ENCODE measurements at regions not wholly inside any gene's neighbourhood (a gene's known extent, or its start where the extent isn't known, plus 50 kb on each side); places are given as distances from the start of the nearest gene placed in this dataset.

GRCh38 chr5:74152625-74153254, 487.8 kb downstream of the ENC1 start:
- Histone ChIP-seq H3K27ac (ENCODE audit: control insufficient read depth, insufficient read depth) (no peak overlapping the region), H3K9ac (ENCODE audit: control insufficient read depth, insufficient read depth, low read length) (no peak overlapping the region), H3K9me3 (replicated peaks; ENCODE audit: control insufficient read depth, insufficient read depth, low read length) (no peaks in the 10 kb centered on the region), H3K4me2 (ENCODE audit: control insufficient read depth, insufficient read depth) (no peak overlapping the region), H3K79me2 (ENCODE audit: control insufficient read depth, insufficient read depth, low read length) (no peaks in the 10 kb centered on the region), H3K4me3 (no peak overlapping the region), H2AFZ (ENCODE audit: control insufficient read depth, low read depth, low read length) (no peak overlapping the region), H3K36me3 (ENCODE audit: control insufficient read depth in 2 of 2, insufficient read depth in 2 of 2, low read length in 1 of 2) (no peaks in the 10 kb centered on the region), H3K27me3 (replicated peaks in 1 of 2; ENCODE audit: control insufficient read depth in 2 of 2, insufficient read depth in 2 of 2, low read length in 1 of 2) (no peaks in the 10 kb centered on the region), H3K4me1 (ENCODE audit: control insufficient read depth, insufficient read depth, low read length) (no peaks in the 10 kb centered on the region), H4K20me1 (ENCODE audit: control insufficient read depth, insufficient read depth) (no peaks in the 10 kb centered on the region)
- CTCF ChIA-PET = no interaction called here
- DNase-seq (ENCODE audit: low read depth, low spot score) (no peak), FAIRE-seq (no peak), ATAC-seq (no peak)
- SMC1A ChIA-PET (ENCODE audit: uncharacterized antibody, unreplicated experiment) = no interaction called here
- POLR2A ChIA-PET = no interaction called here
- WGBS (ENCODE audit: insufficient coverage, insufficient replicate concordance, low lambda C conversion rate, missing lambda C conversion rate) = 43% methylated on average over 6 of the region's 6 CpGs
- RAD21 ChIA-PET (ENCODE audit: unreplicated experiment) = no interaction called here
- BruUV-seq (replicated peaks) = no TSS peak
- in situ Hi-C loops (cut with MboI) (no loop called here), intact Hi-C loops (cut with micrococcal nuclease; ENCODE audit: unreplicated experiment) (no loop called here)
- no peak for TF ChIP-seq TARDBP (IDR thresholded peaks at IDR 0.05; ENCODE audit: borderline replicate concordance)
- no peak for TF ChIP-seq SMC3 (IDR thresholded peaks at IDR 0.05; ENCODE audit: borderline replicate concordance, low read length)
- TF ChIP-seq PML (IDR thresholded peaks at IDR 0.05; ENCODE audit: low read length) = no peak
- no peak for TF ChIP-seq E2F4 (IDR thresholded peaks at IDR 0.05; ENCODE audit: low read depth, low read length)
- TF ChIP-seq EP300 (IDR thresholded peaks at IDR 0.05; ENCODE audit: borderline replicate concordance in 1 of 2, control insufficient read depth in 1 of 2, low read depth in 2 of 2, low read length in 2 of 2) = no peak
- TF ChIP-seq YBX1 (IDR thresholded peaks at IDR 0.05) = no peak
- TF ChIP-seq RB1 (IDR thresholded peaks at IDR 0.05; ENCODE audit: borderline replicate concordance) = no peak
- TF ChIP-seq WRNIP1 (IDR thresholded peaks at IDR 0.05; ENCODE audit: borderline replicate concordance, low read depth, low read length) = no peak
- TF ChIP-seq HDAC2 (IDR thresholded peaks at IDR 0.05) = no peak
- no peak for TF ChIP-seq NBN (IDR thresholded peaks at IDR 0.05)
- no peak for TF ChIP-seq E4F1 (IDR thresholded peaks at IDR 0.05; ENCODE audit: borderline replicate concordance, partially characterized antibody)
- TF ChIP-seq NFXL1 (IDR thresholded peaks at IDR 0.05; ENCODE audit: borderline replicate concordance) = no peak
- TF ChIP-seq ZBTB4 (CRISPR knock-in tag; IDR thresholded peaks at IDR 0.05) = no peak
- no peak for TF ChIP-seq ZBTB40 (IDR thresholded peaks at IDR 0.05; ENCODE audit: borderline replicate concordance)
- no peak for TF ChIP-seq IRF4 (IDR thresholded peaks at IDR 0.05; ENCODE audit: low read depth, low read length)
